Neural crest cell (in vitro differentiated cells): ENCODE measurements at regions not wholly inside any gene's neighbourhood (a gene's known extent, or its start where the extent isn't known, plus 50 kb on each side); places are given as distances from the start of the nearest gene placed in this dataset.

Experiments
- DNase-seq: peaks from one replicate; pipeline ENCODE4 v3.0.0; 2021; ENCODE audit warnings: low read depth, mixed read lengths, low spot score
- H3K27ac Mint-ChIP-seq: one replicate; pipeline ENCODE4 v1.8.0; 2021; ENCODE audit warnings: mild to moderate bottlenecking, mixed read lengths; ENCODE audit not compliant: unreplicated experiment
- H3K27me3 Mint-ChIP-seq: 2 replicates; pipeline ENCODE4 v1.8.0; 2021; ENCODE audit warnings: low read depth, mild to moderate bottlenecking, mixed read lengths
- H3K36me3 Mint-ChIP-seq: 2 replicates; pipeline ENCODE4 v1.8.0; 2021; ENCODE audit warnings: low read depth, mild to moderate bottlenecking, mixed read lengths
- H3K4me1 Mint-ChIP-seq: 2 replicates; pipeline ENCODE4 v1.8.0; 2021; ENCODE audit warnings: mixed read lengths
- H3K4me3 Mint-ChIP-seq: one replicate; pipeline ENCODE4 v1.8.0; 2021; ENCODE audit warnings: mild to moderate bottlenecking, mixed read lengths
- H3K9me3 Mint-ChIP-seq: 2 replicates; pipeline ENCODE4 v1.8.0; 2021; ENCODE audit warnings: mixed read lengths
- CTCF ChIP-seq: fragments of 200-600 bp; sonication (generic); conservative IDR thresholded peaks from 2 replicates; pipeline ENCODE4 v1.5.0; 2021; ENCODE audit warnings: antibody characterized with exemption, mild to moderate bottlenecking

GRCh38 chr7:24401628-24402593 lies 117.9 kb downstream of the NPY start:
- no peak overlapping the region for H3K27ac Mint-ChIP-seq
- TF ChIP-seq CTCF: peak; percentile 64
- peaks cover 49% of the 10 kb centered on the region for H3K27me3 Mint-ChIP-seq
- no peaks in the 10 kb centered on the region for H3K36me3 Mint-ChIP-seq
- H3K4me3 Mint-ChIP-seq: no peak overlapping the region
- no peak for DNase-seq
- no peaks in the 10 kb centered on the region for H3K9me3 Mint-ChIP-seq
- no peaks in the 10 kb centered on the region for H3K4me1 Mint-ChIP-seq

- H3K27ac Mint-ChIP-seq: no peak overlapping the region
Measured at GRCh38 chr7:24402655-24403054, 118.7 kb downstream of the NPY start.

GRCh38 chr7:24403557-24403956 lies 119.6 kb downstream of the NPY start:
- DNase-seq: no peak
- peaks cover 41% of the 10 kb centered on the region for H3K27me3 Mint-ChIP-seq
- no peaks in the 10 kb centered on the region for H3K4me1 Mint-ChIP-seq
- no peak overlapping the region for H3K4me3 Mint-ChIP-seq
- H3K27ac Mint-ChIP-seq: peak overlapping the region; percentile 47
- TF ChIP-seq CTCF: no peak
- H3K36me3 Mint-ChIP-seq: no peaks in the 10 kb centered on the region
- no peaks in the 10 kb centered on the region for H3K9me3 Mint-ChIP-seq

More at GRCh38 chr7:24402655-24403054, 118.7 kb downstream of the NPY start:
- no peaks in the 10 kb centered on the region for H3K4me1 Mint-ChIP-seq
- no peak overlapping the region for H3K4me3 Mint-ChIP-seq
- no peak for DNase-seq
- H3K27me3 Mint-ChIP-seq: peaks cover 45% of the 10 kb centered on the region
- H3K9me3 Mint-ChIP-seq: no peaks in the 10 kb centered on the region
- H3K36me3 Mint-ChIP-seq: no peaks in the 10 kb centered on the region
- TF ChIP-seq CTCF: no peak

- Mint-ChIP-seq H3K27me3 (peaks cover 33% of the 10 kb centered on the region), H3K4me1 (no peaks in the 10 kb centered on the region), H3K4me3 (no peak overlapping the region), H3K9me3 (no peaks in the 10 kb centered on the region), H3K27ac (no peak overlapping the region), H3K36me3 (no peaks in the 10 kb centered on the region)
- TF ChIP-seq CTCF: no peak
- no peak for DNase-seq
Measured at GRCh38 chr7:24404315-24404714, 120.3 kb downstream of the NPY start.

- Mint-ChIP-seq H3K27ac (no peak overlapping the region), H3K27me3 (peaks cover 26% of the 10 kb centered on the region)
- DNase-seq: no peak
Measured at GRCh38 chr7:24405002-24405401, 121.0 kb downstream of the NPY start.

More at GRCh38 chr7:24405002-24405401, 121.0 kb downstream of the NPY start:
- Mint-ChIP-seq H3K36me3 (no peaks in the 10 kb centered on the region), H3K4me3 (no peak overlapping the region), H3K9me3 (no peaks in the 10 kb centered on the region), H3K4me1 (no peaks in the 10 kb centered on the region)
- no peak for TF ChIP-seq CTCF
